ENCODE measurements at regions not wholly inside any gene's neighbourhood (a gene's known extent, or its start where the extent isn't known, plus 50 kb on each side); places are given as distances from the start of the nearest gene placed in this dataset.
A peak's percentile ranks its signal among the peaks of the same experiment; 100 is the strongest.

GRCh38 chr4:4772534-4772933 lies 86.9 kb upstream of the MSX1 start:
- DNase-seq: no peak

- DNase-seq: no peak
Measured at GRCh38 chr4:4771160-4771559, 88.3 kb upstream of the MSX1 start.

- no peak for DNase-seq
Measured at GRCh38 chr4:4770610-4771009, 88.9 kb upstream of the MSX1 start.

GRCh38 chr4:4766564-4766963 lies 92.9 kb upstream of the MSX1 start:
- no peak for DNase-seq

- DNase-seq: no peak
Measured at GRCh38 chr4:4765811-4766210, 93.7 kb upstream of the MSX1 start.

GRCh38 chr4:4764558-4764905 lies 94.9 kb upstream of the MSX1 start:
- DNase-seq: no peak

GRCh38 chr4:4763822-4764557 lies 95.5 kb upstream of the MSX1 start:
- DNase-seq: peak; percentile 13

GRCh38 chr4:4762909-4763821 lies 96.3 kb upstream of the MSX1 start:
- peak; percentile 45 for DNase-seq

GRCh38 chr4:4762300-4762699 lies 97.2 kb upstream of the MSX1 start:
- no peak for DNase-seq

GRCh38 chr4:4761128-4761982 lies 98.1 kb upstream of the MSX1 start:
- peak; percentile 30 for DNase-seq

- DNase-seq: no peak
Measured at GRCh38 chr4:4759883-4760282, 99.6 kb upstream of the MSX1 start.

- DNase-seq: no peak
Measured at GRCh38 chr4:4759232-4759631, 100.2 kb upstream of the MSX1 start.

- no peak for DNase-seq
Measured at GRCh38 chr4:4758681-4759080, 100.8 kb upstream of the MSX1 start.

- DNase-seq: no peak
Measured at GRCh38 chr4:4755306-4755705, 104.2 kb upstream of the MSX1 start.

GRCh38 chr4:4754641-4755040 lies 104.8 kb upstream of the MSX1 start:
- DNase-seq: no peak

- DNase-seq: no peak
Measured at GRCh38 chr4:4753643-4754042, 105.8 kb upstream of the MSX1 start.

- DNase-seq: peak; percentile 58
Measured at GRCh38 chr4:4752576-4753401, 106.7 kb upstream of the MSX1 start.

- no peak for DNase-seq
Measured at GRCh38 chr4:4752025-4752424, 107.4 kb upstream of the MSX1 start.

- DNase-seq: no peak
Measured at GRCh38 chr4:4750187-4750586, 109.3 kb upstream of the MSX1 start.

- DNase-seq: no peak
Measured at GRCh38 chr4:4749137-4749536, 110.3 kb upstream of the MSX1 start.

- DNase-seq: no peak
Measured at GRCh38 chr4:4746444-4746843, 113.0 kb upstream of the MSX1 start.

- no peak for DNase-seq
Measured at GRCh38 chr4:4740071-4740470, 119.4 kb upstream of the MSX1 start.

Data from right kidney (tissue), 1 donor.